NCI-H748 (cell line): ENCODE measurements at regions not wholly inside any gene's neighbourhood (a gene's known extent, or its start where the extent isn't known, plus 50 kb on each side); places are given as distances from the start of the nearest gene placed in this dataset.
A peak's percentile ranks its signal among the peaks of the same experiment; 100 is the strongest.
"Not testable (repeated sequence)": the region's sequence is repeated elsewhere in the genome, so short reads cannot be mapped to it uniquely, and the experiment has no call there.

Experiments used
- DNase-seq: peaks from one replicate; lab custom pipeline; 2025; ENCODE audit not compliant: unreplicated experiment; lab: John Stamatoyannopoulos, UW

DNA sequence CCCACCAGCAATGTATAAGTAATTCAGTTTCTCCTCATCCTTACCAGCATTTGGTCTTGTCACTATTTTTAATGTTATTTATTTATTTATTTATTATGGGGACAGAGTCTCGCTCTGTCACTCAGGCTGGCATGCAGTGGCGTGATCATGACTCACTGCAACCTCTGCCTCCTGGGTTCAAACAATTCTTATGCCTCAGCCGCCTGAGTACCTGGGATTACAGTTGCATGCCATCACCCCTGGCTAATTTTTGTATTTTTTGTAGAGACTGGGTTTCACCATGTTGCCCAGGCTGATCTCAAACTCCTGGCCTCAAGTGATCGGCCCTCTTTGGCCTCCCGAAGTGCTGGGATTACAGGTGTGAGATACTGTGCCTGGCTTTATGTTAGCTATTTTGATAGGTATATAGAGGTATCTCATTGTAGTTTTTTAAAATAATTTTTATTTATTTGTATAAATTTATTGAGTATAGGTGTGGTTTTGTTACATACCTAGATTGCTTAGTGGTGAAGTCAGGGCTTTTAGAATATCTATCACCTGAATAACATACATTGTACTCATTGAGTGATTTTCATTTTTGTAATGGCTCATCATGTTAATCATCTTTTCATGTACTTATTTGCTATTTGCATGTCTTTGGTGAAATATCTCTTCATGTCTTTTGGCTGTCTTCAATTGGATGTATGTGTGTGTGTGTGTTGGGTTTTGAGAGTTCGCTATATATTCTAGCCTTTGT is 53.3 kb downstream of the TANC2 start:
- DNase-seq: no peak

- no peak for DNase-seq
These were observed 56.5 kb downstream of the TANC2 start for GRCh38 chr17:63022567-63022966.

DNA sequence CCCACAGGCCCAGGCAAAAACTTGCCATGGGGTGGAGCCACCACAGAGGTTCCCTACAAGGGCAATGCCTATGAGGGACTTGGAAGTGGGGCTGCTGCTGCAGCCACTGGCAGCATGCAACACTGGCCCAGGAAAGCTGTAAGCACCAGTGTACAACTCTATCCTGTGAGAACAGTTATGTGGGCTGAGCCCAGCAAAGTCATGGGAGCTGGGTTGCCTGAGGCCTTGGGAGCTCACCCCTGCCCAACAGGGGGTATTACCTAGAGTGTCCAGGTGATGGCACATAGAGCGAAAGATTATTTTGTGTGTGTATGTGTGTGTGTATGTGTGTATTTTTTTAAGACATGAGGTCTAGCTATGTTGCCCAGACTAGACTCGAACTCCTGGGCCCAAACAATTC is 57.0 kb downstream of the TANC2 start:
- no peak for DNase-seq

- no peak for DNase-seq
These were observed 58.2 kb downstream of the TANC2 start for GRCh38 chr17:63024201-63024600.

GRCh38 chr17:63024716-63025115 is 58.7 kb downstream of the TANC2 start:
- no peak for DNase-seq

GRCh38 chr17:63025637-63026036 is 59.6 kb downstream of the TANC2 start:
- not testable (repeated sequence) for DNase-seq

GRCh38 chr17:63029541-63029940 is 63.5 kb downstream of the TANC2 start:
- DNase-seq: no peak

- no peak for DNase-seq
These were observed 66.1 kb downstream of the TANC2 start for GRCh38 chr17:63032142-63032541.

GRCh38 chr17:63033142-63033541 is 67.1 kb downstream of the TANC2 start:
- DNase-seq: no peak

- peak; percentile 49 for DNase-seq
These were observed 69.2 kb downstream of the TANC2 start for GRCh38 chr17:63035271-63035670.

- peak; percentile 49 for DNase-seq
These were observed 69.7 kb downstream of the TANC2 start for GRCh38 chr17:63035695-63036094.

GRCh38 chr17:63039342-63039741 is 73.3 kb downstream of the TANC2 start:
- peak; percentile 78 for DNase-seq

DNA sequence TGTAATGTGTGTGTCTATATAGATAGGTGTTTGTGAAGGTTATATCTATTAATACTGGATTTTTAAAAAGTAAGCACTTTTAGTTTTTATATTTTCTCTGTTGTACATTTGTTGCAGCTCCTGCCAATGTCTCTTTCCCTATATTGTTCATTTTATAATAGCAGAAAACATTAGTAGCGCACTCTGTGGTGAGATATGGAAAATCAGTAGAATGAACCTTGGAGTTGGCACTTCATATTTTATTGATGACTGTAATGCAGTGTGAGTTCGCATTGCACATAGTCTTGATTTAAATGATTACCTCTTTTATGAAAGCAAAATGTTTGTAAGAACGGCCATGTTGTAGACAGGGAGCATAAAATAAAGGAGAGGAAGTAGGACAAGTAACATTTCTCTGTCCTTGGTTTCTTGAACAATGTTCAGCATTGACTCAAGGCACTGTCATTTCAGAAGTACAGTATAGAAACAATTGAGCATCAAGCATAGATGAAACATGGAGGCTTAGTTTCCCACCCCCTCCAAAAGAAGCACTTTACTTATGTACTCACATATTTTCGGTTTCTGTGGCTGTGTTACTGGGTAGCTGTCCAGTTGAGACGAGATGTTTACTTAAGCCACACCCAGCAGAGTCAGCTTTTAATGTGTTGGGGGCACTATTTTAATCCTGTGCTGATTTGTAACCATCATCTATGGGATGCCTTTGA is 74.0 kb downstream of the TANC2 start:
- peak; percentile 92 for DNase-seq

DNA sequence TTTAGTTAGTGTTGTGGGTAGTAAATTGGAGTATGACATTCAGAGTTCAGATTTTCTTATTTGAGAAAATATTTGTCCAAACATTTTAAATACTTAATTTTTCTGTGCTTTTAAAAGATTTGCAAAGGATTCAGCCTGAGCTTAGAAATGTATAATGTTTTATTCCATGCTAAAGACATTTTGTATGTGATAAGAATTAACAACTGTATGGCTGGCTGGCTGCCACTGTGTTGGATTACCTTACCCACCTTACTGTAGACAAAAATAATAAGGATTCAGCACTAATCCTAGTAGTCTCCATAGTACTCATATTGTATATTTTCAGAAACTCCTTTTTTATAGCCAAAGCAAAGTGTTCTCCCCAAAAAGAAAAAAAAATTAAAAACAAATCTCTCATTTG is 74.8 kb downstream of the TANC2 start:
- peak; percentile 21 for DNase-seq

- peak; percentile 52 for DNase-seq
These were observed 75.2 kb downstream of the TANC2 start for GRCh38 chr17:63041251-63041650.

GRCh38 chr17:63041722-63042121 is 75.7 kb downstream of the TANC2 start:
- peak; percentile 91 for DNase-seq

- peak; percentile 67 for DNase-seq
These were observed 76.3 kb downstream of the TANC2 start for GRCh38 chr17:63042256-63042812.

GRCh38 chr17:63057560-63057959 is 91.5 kb downstream of the TANC2 start:
- not testable (repeated sequence) for DNase-seq

DNA sequence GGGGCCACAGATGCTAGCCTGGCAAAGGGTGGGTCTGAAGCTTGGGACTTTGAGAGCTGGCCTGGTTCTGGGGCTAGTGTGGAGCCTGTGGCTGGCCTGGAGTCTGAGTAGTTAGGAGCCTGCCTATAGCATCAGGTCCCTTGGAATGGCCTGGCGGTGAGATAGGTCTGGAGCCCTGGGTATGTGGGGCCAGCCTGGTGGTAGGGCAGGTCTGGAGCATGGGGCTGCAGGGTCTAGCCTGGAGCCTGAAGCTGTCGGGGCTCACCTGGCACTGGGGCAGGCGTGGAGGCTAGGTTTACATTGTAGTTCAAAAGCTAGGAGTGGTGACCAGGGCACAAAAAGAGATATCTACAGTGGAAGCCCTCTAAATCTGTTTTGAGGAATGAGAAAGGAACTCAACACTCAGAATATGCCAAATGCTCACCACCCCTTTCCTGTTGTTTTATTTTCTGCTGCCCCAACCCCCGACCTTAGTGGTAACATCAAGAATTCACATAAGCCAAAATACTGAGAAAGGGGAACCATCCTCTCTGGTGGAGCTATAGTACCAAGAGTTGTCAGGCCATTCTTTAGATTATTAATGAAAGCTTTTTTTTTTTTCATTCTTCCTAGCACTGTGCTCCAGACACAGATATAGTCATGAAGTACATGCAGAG is 100.3 kb downstream of the TANC2 start:
- DNase-seq: no peak

- DNase-seq: no peak
These were observed 103.2 kb downstream of the TANC2 start for GRCh38 chr17:63069245-63069644.

DNA sequence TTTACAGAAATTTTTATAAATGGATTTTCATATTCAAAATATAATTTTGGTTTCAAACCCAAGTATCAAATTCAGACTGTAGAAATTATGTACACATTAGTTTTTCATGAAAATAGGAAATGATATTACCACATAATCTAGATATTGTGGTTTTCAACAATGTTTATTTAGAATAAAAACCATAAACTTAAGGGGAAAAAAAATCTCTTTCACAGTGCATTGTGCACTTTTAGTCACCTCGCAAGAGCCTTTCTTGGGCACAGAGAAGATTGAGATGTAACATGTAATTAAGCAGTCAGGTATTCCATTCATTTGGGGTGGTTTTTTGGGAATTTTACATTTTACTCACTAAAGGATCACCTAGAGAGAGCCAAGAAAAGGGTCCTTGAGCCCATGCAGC is 104.0 kb downstream of the TANC2 start:
- DNase-seq: no peak

DNA sequence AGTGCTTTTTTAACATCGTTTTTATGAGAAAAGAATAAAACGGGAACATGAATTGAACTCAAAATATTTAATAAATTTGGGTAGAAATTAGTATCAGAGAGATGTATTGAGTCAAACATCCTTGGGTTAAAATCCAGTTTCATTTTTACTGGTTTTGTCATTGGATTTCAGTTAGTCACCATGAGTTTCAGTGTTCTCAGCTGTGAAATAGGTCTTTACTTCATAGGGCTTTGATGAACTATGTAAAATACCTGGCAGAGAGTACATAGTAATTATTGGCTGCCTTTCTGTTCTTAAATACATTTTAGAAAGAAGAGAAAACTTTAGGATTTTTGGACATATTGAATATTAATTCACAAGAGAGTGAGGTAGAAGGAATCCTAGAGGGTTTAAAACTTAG is 105.8 kb downstream of the TANC2 start:
- DNase-seq: no peak
